ENCODE measurements at regions not wholly inside any gene's neighbourhood (a gene's known extent, or its start where the extent isn't known, plus 50 kb on each side); places are given as distances from the start of the nearest gene placed in this dataset.

GRCh38 chr18:75799449-75800330, 372.2 kb upstream of the SMIM21 start:
- no peak overlapping the region for H3K27ac ChIP-seq
- H3K36me3 ChIP-seq: no peaks in the 10 kb centered on the region
- no peak for ATAC-seq
- no peak for TF ChIP-seq EP300 (IDR thresholded peaks at IDR 0.05)
- no peak overlapping the region for H3K4me3 ChIP-seq
- WGBS, 2 donors (ENCODE audit: low coverage in 1 of 2): 77 to 82% methylated on average over 7 to 10 of the region's 10 CpGs
- H3K27me3 ChIP-seq: no peaks in the 10 kb centered on the region
- peaks cover 0 to under 1% (median 0%) of the 10 kb centered on the region in 3 donors for H3K9me3 ChIP-seq
- H3K4me1 ChIP-seq: no peaks in the 10 kb centered on the region

GRCh38 chr18:75797046-75797445, 369.5 kb upstream of the SMIM21 start:
- H3K27me3 ChIP-seq: no peaks in the 10 kb centered on the region
- no peak for ATAC-seq
- TF ChIP-seq CTCF (IDR thresholded peaks at IDR 0.05) (no peak), POLR2A (IDR thresholded peaks at IDR 0.05) (no peak), POLR2AphosphoS5 (IDR thresholded peaks at IDR 0.05) (no peak)
- H3K9me3 ChIP-seq: peaks cover 0 to 23% (median 0%) of the 10 kb centered on the region in 3 donors
- H3K36me3 ChIP-seq: no peaks in the 10 kb centered on the region
- no peak overlapping the region for H3K4me3 ChIP-seq
- no peaks in the 10 kb centered on the region for H3K4me1 ChIP-seq
- 73 to 82% methylated on average over 1 of the region's 1 CpG for WGBS, 2 donors (ENCODE audit: low coverage in 1 of 2)
- no peak overlapping the region for H3K27ac ChIP-seq

- no peaks in the 10 kb centered on the region for H3K4me1 ChIP-seq
- 69 to 86% methylated on average over 2 of the region's 2 CpGs for WGBS, 2 donors (ENCODE audit: low coverage in 1 of 2)
- no peaks in the 10 kb centered on the region for H3K36me3 ChIP-seq
- peaks cover 0 to 23% (median 0%) of the 10 kb centered on the region in 3 donors for H3K9me3 ChIP-seq
- no peak for ATAC-seq
- no peak for TF ChIP-seq EP300 (IDR thresholded peaks at IDR 0.05)
- TF ChIP-seq POLR2A (IDR thresholded peaks at IDR 0.05): no peak
- TF ChIP-seq POLR2AphosphoS5 (IDR thresholded peaks at IDR 0.05): no peak
- no peak for TF ChIP-seq CTCF (IDR thresholded peaks at IDR 0.05)
- H3K4me3 ChIP-seq: no peak overlapping the region
- H3K27me3 ChIP-seq: no peaks in the 10 kb centered on the region
- no peak overlapping the region for H3K27ac ChIP-seq
These were observed 363.3 kb upstream of the SMIM21 start for GRCh38 chr18:75790796-75791195.

- no peak for ATAC-seq
- 63 to 80% methylated on average over 1 to 2 of the region's 2 CpGs for WGBS, 2 donors (ENCODE audit: low coverage in 1 of 2)
- Histone ChIP-seq H3K36me3 (no peaks in the 10 kb centered on the region), H3K4me3 (no peak overlapping the region), H3K4me1 (no peaks in the 10 kb centered on the region), H3K27ac (no peak overlapping the region), H3K27me3 (no peaks in the 10 kb centered on the region), H3K9me3 (peaks cover 0 to 23% (median 0%) of the 10 kb centered on the region in 3 donors)
- TF ChIP-seq CTCF (IDR thresholded peaks at IDR 0.05) (no peak), POLR2AphosphoS5 (IDR thresholded peaks at IDR 0.05) (no peak), POLR2A (IDR thresholded peaks at IDR 0.05) (no peak), EP300 (IDR thresholded peaks at IDR 0.05) (no peak)
These were observed 362.6 kb upstream of the SMIM21 start for GRCh38 chr18:75790111-75790510.

- Histone ChIP-seq H3K27me3 (no peaks in the 10 kb centered on the region), H3K4me1 (no peaks in the 10 kb centered on the region), H3K9me3 (no peaks in the 10 kb centered on the region), H3K27ac (no peak overlapping the region), H3K4me3 (no peak overlapping the region), H3K36me3 (no peaks in the 10 kb centered on the region)
- 86 to 93% methylated on average over 2 to 3 of the region's 3 CpGs for WGBS, 2 donors (ENCODE audit: low coverage in 1 of 2)
- TF ChIP-seq EP300 (IDR thresholded peaks at IDR 0.05) (no peak), POLR2A (IDR thresholded peaks at IDR 0.05) (no peak), POLR2AphosphoS5 (IDR thresholded peaks at IDR 0.05) (no peak), CTCF (IDR thresholded peaks at IDR 0.05) (no peak)
- no peak for ATAC-seq
These were observed 358.3 kb upstream of the SMIM21 start for GRCh38 chr18:75785834-75786233.
